Esophagus muscularis mucosa (tissue), 4 donors: ENCODE measurements at regions not wholly inside any gene's neighbourhood (a gene's known extent, or its start where the extent isn't known, plus 50 kb on each side); places are given as distances from the start of the nearest gene placed in this dataset.

Source experiments
- DNase-seq: peaks from one replicate; pipeline ENCODE4 v3.0.0-alpha.2; 2017; ENCODE audit errors: extremely low spot score
- H3K27ac ChIP-seq, 4 donors: fragments of 200-600 bp; sonication (generic); replicated peaks in 1 of 4; 1 replicate in 3 of 4; 2 replicates in 1 of 4; pipeline ENCODE4 v1.5.1; 2016 to 2019; ENCODE audit warnings: mild to moderate bottlenecking in 1 of 4
- H3K27me3 ChIP-seq, 4 donors: fragments of 200-600 bp; sonication (generic); one replicate each; pipeline versions ENCODE4 v1.5.1 to v1.6.0; 2016 to 2019
- H3K36me3 ChIP-seq, 4 donors: fragments of 200-600 bp; sonication (generic); one replicate each; pipeline ENCODE4 v1.5.1; 2016 to 2019
- H3K4me1 ChIP-seq, 4 donors: fragments of 200-600 bp; sonication (generic); one replicate each; pipeline ENCODE4 v1.5.1; 2016 to 2019
- H3K4me3 ChIP-seq, 4 donors: fragments of 200-600 bp; sonication (generic); 1 replicate in 2 of 4; 2 replicates in 2 of 4; pipeline ENCODE4 v1.5.1; 2016 to 2019; ENCODE audit warnings: mild to moderate bottlenecking in 4 of 4, moderate library complexity in 1 of 4
- H3K9me3 ChIP-seq, 4 donors: fragments of 200-600 bp; sonication (generic); 1 replicate in 3 of 4; 2 replicates in 1 of 4; pipeline ENCODE4 v1.5.1; 2016 to 2019
- CTCF ChIP-seq, 3 experiments: fragments of 200-600 bp in 2 of 3; fragments of 450-650 bp in 1 of 3; sonication (generic) in 2 of 3; IDR thresholded peaks; one replicate each; pipeline ENCODE4 v1.5.1; 2017 to 2019; ENCODE audit warnings: antibody characterized with exemption in 3 of 3, mild to moderate bottlenecking in 2 of 3, moderate library complexity in 1 of 3
- EP300 ChIP-seq: sonication (generic); formaldehyde crosslinking; IDR thresholded peaks from one replicate; pipeline ENCODE4 v1.6.1; 2017; ENCODE audit warnings: antibody characterized with exemption
- POLR2A ChIP-seq: fragments of 450-650 bp; IDR thresholded peaks from one replicate; pipeline ENCODE4 v1.6.1; 2017; ENCODE audit warnings: antibody characterized with exemption, moderate library complexity, mild to moderate bottlenecking, low read depth
- POLR2AphosphoS5 ChIP-seq, 2 donors: sonication (generic); formaldehyde crosslinking; IDR thresholded peaks; one replicate each; pipeline ENCODE4 v1.6.1; 2017; ENCODE audit warnings: antibody characterized with exemption in 2 of 2
- WGBS: methylation state at CpG from one replicate; pipeline ENCODE4 v1.1.5; 2018; 5-methylcytosine and 5-hydroxymethylcytosine counted together
- intact Hi-C: fragments of 100-400 bp; cut with DNase I; formaldehyde crosslinking; loops from one replicate; pipeline ENCODE4 v1.15.1; 2023

- H3K27ac ChIP-seq: no peak overlapping the region
- intact Hi-C loops: no loop called here
- DNase-seq: no peak
- no peak for TF ChIP-seq POLR2A
- TF ChIP-seq CTCF (IDR thresholded peaks at IDR 0.05): no peak
- no peak for TF ChIP-seq POLR2AphosphoS5 (IDR thresholded peaks at IDR 0.05)
- TF ChIP-seq EP300: no peak
- no peak overlapping the region for H3K4me3 ChIP-seq
- H3K4me1 ChIP-seq: no peaks in the 10 kb centered on the region
- H3K9me3 ChIP-seq: no peaks in the 10 kb centered on the region
- H3K27me3 ChIP-seq: no peaks in the 10 kb centered on the region
- WGBS: 88% methylated on average over 4 of the region's 4 CpGs
- H3K36me3 ChIP-seq: no peaks in the 10 kb centered on the region
Observed at GRCh38 chr3:168470380-168470779, 374.7 kb upstream of the GOLIM4 start.

GRCh38 chr3:168469436-168469835 is 373.7 kb upstream of the GOLIM4 start:
- no peak for DNase-seq
- H3K4me1 ChIP-seq: no peaks in the 10 kb centered on the region
- H3K36me3 ChIP-seq: no peaks in the 10 kb centered on the region
- no peak overlapping the region for H3K27ac ChIP-seq
- H3K27me3 ChIP-seq: no peaks in the 10 kb centered on the region
- no peak overlapping the region for H3K4me3 ChIP-seq
- intact Hi-C loops: loop anchor here (10.0 kb wide), 1 partner anchor 255 kb away; no protein-coding TSS in a partner anchor
- 49% methylated on average over 3 of the region's 3 CpGs for WGBS
- TF ChIP-seq POLR2AphosphoS5 (IDR thresholded peaks at IDR 0.05): no peak
- TF ChIP-seq CTCF (IDR thresholded peaks at IDR 0.05): no peak
- no peak for TF ChIP-seq POLR2A
- no peak for TF ChIP-seq EP300
- no peaks in the 10 kb centered on the region for H3K9me3 ChIP-seq

GRCh38 chr3:168467115-168467714 is 371.5 kb upstream of the GOLIM4 start:
- no peaks in the 10 kb centered on the region for H3K36me3 ChIP-seq
- intact Hi-C loops: loop anchor here (10.0 kb wide), 1 partner anchor 252 kb away; no protein-coding TSS in a partner anchor
- no peak overlapping the region for H3K4me3 ChIP-seq
- DNase-seq: no peak
- H3K4me1 ChIP-seq: no peaks in the 10 kb centered on the region
- no peak for TF ChIP-seq CTCF (IDR thresholded peaks at IDR 0.05)
- no peak for TF ChIP-seq POLR2AphosphoS5 (IDR thresholded peaks at IDR 0.05)
- no peak for TF ChIP-seq POLR2A
- TF ChIP-seq EP300: no peak
- H3K27ac ChIP-seq: no peak overlapping the region
- no peaks in the 10 kb centered on the region for H3K9me3 ChIP-seq
- H3K27me3 ChIP-seq: no peaks in the 10 kb centered on the region
- 69% methylated on average over 6 of the region's 6 CpGs for WGBS

GRCh38 chr3:168461793-168462192 is 366.1 kb upstream of the GOLIM4 start:
- Histone ChIP-seq H3K4me1 (no peaks in the 10 kb centered on the region), H3K4me3 (no peak overlapping the region), H3K9me3 (peaks cover 0 to 9% (median 4%) of the 10 kb centered on the region in 4 donors), H3K27me3 (no peaks in the 10 kb centered on the region), H3K36me3 (no peaks in the 10 kb centered on the region), H3K27ac (no peak overlapping the region)
- intact Hi-C loops: loop anchor here (10.0 kb wide), 1 partner anchor 247 kb away; no protein-coding TSS in a partner anchor
- TF ChIP-seq POLR2AphosphoS5 (IDR thresholded peaks at IDR 0.05): no peak
- TF ChIP-seq POLR2A: no peak
- no peak for TF ChIP-seq EP300
- no peak for TF ChIP-seq CTCF (IDR thresholded peaks at IDR 0.05)
- no peak for DNase-seq
